Stimulated activated CD4-positive, alpha-beta T cell treated with anti-CD3 and anti-CD28 coated beads, Interleukin-15, amount 100 ng/mL, for 24 hours (primary cell): ENCODE measurements at regions not wholly inside any gene's neighbourhood (a gene's known extent, or its start where the extent isn't known, plus 50 kb on each side); places are given as distances from the start of the nearest gene placed in this dataset.
"Not testable (repeated sequence)": the region's sequence is repeated elsewhere in the genome, so short reads cannot be mapped to it uniquely, and the experiment has no call there.

Experiments
- DNase-seq: peaks from one replicate; pipeline ENCODE4 v3.0.0-alpha.2; 2020

GRCh38 chr16:65827231-65827630, 539.3 kb upstream of the CDH5 start:
- DNase-seq: no peak

GRCh38 chr16:65825191-65825856, 541.2 kb upstream of the CDH5 start:
- no peak for DNase-seq

DNA sequence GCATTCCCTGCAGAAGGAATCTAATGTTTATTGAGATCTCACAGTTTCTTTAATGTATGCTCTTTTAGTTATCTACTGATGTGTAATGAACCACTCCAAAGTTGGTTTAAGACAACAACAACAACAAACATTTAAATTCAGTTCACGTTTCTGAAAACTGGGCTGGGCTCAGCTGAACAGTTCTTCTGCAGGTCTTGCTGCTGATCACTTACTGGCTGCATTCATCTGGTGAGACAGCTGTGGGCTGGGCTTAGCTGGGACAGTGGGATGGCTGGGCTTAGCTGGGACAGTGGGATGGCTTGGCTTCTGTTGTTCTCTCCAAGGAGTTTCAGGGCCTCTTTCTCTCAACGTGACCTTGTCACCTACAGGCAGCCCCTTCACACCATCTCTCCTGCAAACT, 544.3 kb upstream of the CDH5 start:
- DNase-seq: no peak

DNA sequence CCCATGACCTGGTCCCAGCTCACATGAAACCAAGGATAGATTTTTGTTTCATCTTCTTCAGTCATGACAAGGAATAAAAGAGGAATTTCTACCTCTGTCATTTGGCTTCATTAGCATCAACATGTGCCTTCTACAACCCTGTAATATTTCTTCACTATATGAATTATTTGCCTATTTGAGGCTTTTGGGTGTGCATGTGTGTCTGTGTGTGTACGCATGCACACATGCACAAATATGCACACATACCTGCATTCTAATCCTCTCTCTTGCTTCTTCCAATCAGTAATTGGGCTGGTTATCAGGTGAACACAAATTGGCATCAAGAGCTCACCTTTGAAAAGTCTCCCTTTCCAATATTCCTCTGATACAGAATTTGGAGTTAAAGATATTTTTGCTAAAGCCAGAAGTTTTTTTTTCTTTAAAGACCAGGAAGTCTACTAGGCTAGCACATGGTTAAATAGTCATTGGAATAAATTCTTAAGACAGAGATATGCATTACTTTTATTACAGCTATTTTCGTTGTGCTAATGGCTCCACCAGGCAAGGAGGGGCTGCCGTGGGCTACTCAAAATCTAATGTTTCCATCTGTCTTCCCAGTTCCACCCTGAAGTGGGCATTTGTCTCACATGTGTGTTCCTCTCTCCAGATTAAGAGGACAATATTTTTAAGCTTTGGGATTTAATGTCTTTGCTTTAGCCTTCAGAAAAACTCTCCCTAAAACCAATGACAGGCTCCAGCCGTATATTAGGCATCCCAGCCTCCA, 547.2 kb upstream of the CDH5 start:
- no peak for DNase-seq

- no peak for DNase-seq
Observed at GRCh38 chr16:65817799-65818198, 548.7 kb upstream of the CDH5 start.

GRCh38 chr16:65817066-65817465, 549.4 kb upstream of the CDH5 start:
- no peak for DNase-seq

- DNase-seq: no peak
Observed at GRCh38 chr16:65816556-65816955, 549.9 kb upstream of the CDH5 start.

- no peak for DNase-seq
Observed at GRCh38 chr16:65815707-65816106, 550.8 kb upstream of the CDH5 start.

DNA sequence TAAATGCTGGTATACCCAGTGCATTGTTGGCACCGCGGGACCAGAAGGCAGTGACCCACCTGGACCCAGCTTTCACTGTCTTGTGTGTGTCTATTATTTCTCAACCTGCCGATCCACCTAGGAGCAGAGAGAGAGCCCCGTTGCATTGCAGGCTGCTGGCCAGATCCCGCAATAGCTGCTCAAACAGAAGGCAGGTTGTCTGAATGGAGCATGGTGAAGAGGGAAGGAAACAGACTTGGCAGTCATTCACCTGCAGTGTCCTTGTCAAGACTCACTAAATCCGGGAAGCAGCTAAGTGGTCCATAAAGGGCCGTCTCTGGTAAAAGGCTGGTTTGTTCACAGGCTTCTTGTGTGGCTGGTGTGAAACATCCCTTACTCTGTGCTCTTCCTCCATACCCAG, 552.6 kb upstream of the CDH5 start:
- not testable (repeated sequence) for DNase-seq

GRCh38 chr16:65809627-65810026, 556.9 kb upstream of the CDH5 start:
- no peak for DNase-seq

DNA sequence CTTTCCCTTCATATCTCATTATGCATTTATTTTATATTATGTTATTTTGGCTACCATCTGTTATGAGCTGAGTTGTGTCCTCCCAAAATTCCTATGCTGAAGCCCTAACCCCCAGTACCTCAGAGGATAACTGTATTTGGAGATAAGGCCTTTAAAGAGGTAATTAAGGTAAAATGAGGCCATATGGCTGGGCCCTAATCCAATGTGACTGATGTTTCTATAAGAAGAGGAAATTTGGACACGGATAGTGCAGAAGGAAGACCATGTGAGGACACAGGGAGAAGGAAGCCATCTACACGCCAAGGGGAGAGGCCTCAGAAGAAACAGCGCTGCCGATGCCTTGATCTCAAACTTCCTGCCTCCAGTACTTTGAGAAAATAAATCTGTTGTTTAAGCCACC, 557.7 kb upstream of the CDH5 start:
- DNase-seq: no peak

DNA sequence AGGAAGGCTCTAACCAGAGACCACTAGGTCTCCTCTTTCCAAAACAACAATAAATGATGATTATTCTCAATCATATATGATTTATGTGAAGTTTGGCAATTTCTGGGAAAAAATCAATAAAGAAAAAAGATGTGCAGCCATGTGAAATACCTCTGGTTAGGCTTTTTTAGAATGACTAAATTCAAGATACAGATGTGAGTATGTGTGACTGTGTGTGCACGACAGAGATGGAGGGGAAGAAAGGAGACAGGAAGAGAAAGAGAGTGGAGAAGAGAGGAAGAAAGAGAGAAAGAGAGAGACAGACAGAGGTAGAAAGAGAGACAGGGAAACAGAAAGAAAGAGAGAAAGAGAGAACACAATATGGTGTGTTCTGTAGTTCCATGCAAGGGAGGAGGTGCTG, 558.6 kb upstream of the CDH5 start:
- DNase-seq: no peak

DNA sequence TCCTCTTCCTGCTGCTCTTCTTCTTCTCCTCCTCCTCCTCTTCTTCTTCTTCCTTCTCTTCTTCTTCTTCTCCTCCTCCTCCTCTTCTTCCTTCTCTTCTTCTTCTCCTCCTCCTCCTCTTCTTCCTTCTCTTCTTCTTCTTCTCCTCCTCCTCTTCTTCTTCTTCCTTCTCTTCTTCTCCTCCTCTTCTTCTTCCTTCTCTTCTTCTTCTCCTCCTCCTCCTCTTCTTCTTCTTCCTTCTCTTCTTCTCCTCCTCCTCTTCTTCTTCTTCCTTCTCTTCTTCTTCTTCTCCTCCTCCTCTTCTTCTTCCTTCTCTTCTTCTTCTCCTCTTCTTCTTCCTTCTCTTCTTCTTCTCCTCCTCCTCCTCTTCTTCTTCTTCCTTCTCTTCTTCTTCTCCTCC, 560.8 kb upstream of the CDH5 start:
- DNase-seq: not testable (repeated sequence)

- no peak for DNase-seq
Observed at GRCh38 chr16:65796481-65796880, 570.0 kb upstream of the CDH5 start.

DNA sequence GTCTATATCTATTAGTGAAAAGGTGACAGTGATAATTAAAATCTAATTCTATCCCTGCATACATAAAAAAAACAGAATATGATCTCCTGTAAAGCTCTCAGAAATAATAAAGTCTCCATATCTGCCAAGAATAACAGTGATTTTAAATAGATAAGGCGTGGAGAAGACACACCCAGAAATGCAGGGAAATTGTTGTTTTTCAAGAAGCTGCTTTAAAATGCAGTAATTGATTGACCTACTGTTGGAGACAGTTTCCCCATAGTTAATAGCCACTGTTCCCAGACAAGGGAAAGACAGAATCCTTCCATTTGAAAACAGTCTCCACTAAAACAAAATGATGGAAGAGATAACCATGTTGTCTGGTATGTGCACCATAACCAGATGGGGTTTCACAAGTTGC, 571.5 kb upstream of the CDH5 start:
- DNase-seq: no peak

DNA sequence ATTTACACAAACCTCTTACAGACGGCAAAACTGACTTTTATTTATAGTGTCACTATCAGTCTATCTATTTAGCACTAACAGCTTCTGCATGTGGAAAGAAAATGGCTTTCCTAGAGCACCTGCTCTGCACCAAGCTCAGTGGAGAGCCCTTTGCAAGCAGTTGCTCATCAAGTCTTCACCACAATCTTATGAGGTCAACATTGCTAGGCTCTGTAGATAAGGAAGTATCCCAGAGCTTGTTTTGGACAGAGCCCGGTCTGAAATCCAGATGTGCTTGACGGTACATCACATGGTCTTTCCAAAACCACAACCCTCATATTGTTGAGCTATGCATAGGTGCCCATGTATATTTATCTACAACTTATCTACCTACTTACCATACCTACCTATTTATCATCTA, 572.7 kb upstream of the CDH5 start:
- DNase-seq: no peak

DNA sequence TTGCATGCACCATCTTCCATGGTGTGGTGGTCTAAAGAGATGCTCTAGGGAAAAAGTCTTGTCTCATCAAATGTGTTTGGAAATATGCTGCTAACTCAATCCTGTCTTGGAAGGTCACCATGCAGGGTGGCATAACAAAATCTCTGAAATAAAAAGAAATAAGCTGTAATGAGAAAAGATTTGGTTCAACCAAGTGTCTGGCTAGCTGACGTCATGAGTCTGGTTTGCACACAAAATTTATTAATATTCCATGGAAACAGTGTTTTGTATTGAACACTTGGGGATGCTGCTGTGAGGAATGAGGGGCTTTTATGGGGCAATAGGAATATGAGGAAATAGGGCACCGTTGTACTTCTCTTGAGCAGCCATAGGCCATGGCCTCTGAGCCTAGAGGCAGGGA, 575.7 kb upstream of the CDH5 start:
- DNase-seq: no peak

- no peak for DNase-seq
Observed at GRCh38 chr16:65789161-65789945, 577.1 kb upstream of the CDH5 start.

DNA sequence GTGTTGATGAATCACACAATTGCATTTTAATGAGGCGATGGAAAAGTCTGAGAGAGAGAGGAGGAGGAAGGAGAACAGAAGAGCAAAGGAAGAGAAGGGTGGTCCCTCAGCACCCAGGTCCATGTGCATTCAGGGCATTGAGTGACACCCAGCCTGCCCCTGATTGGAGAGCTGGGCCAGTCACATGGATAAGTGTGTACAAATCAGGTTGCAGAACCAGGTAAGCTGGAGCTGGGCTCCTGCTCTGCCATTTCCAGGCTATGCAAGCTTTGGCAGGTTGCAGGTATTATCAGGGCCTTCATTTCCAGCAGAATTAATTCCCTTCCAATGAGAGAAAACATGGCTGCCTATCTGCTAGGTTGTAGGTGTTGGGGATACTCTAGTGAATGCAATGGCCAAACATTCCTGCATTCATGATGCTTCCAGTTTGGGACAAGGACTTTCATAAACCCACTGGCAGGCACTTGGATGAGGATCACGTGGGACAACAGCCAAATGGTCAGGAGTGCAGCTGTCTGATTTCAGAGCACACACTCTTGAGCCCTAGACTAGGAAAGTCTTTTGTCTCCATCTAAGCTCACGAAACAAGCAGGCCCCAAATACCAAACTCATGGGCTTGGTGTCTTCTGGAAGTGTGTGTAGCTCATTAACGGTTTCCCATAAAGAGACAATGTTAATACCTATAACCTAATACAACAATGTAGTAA, 577.9 kb upstream of the CDH5 start:
- no peak for DNase-seq

DNA sequence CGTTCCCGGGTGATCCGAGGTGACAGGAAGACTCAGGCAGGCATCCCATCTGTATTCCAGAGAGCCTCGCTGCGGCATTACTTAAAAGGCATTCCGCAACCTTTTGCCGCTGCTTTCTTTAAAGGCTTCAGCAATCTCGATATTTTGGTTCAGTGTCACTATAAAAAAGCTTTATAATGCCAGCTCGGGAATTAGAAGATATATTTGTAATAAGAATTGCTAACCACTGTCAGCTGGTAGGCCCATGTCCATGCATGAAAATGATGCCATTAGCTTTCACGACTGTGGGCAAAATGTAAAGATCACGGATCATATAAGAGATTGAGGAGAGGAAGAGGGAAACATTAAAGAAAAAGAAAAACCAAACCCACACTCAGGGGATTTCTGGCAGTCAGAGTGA, 578.6 kb upstream of the CDH5 start:
- DNase-seq: no peak

- DNase-seq: no peak
Observed at GRCh38 chr16:65786916-65787315, 579.6 kb upstream of the CDH5 start.

DNA sequence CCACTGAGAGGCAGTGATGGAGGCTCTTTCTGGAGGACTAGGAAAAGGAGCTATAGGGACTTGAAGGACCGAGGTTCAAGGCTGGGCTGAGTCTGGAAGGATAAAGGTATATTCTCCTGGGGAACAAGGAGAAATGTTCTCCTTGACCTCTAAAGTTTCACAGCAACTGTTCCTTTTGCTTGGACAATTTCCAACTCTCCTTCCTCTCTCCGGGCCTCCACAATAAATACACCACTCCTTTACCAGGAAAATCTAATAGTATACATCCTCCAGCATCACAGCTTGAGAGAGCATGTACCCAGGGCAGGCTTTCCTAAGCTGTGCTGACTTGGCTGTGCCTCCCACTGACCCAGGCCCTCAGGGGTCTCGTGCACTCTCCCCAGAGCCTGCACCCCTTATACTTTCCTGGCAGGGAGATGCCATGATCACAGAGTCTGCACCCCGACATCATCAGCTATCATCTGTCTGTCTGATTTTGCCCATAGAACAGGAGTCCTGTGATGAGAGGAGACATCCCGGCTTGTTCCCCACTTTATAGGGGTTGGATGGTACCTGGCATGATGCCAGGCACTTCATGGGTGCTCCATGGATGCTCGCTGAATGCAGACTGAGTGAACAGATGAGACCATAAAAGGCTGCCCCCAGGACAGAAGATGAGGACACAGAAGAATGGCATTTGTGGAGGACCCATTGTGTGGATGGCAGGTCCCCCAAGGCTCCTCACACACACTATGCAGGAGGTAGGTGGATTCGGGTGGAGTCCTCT, 582.6 kb upstream of the CDH5 start:
- DNase-seq: no peak
